ENCODE measurements at regions not wholly inside any gene's neighbourhood (a gene's known extent, or its start where the extent isn't known, plus 50 kb on each side); places are given as distances from the start of the nearest gene placed in this dataset.
A peak's percentile ranks its signal among the peaks of the same experiment; 100 is the strongest.

DNA sequence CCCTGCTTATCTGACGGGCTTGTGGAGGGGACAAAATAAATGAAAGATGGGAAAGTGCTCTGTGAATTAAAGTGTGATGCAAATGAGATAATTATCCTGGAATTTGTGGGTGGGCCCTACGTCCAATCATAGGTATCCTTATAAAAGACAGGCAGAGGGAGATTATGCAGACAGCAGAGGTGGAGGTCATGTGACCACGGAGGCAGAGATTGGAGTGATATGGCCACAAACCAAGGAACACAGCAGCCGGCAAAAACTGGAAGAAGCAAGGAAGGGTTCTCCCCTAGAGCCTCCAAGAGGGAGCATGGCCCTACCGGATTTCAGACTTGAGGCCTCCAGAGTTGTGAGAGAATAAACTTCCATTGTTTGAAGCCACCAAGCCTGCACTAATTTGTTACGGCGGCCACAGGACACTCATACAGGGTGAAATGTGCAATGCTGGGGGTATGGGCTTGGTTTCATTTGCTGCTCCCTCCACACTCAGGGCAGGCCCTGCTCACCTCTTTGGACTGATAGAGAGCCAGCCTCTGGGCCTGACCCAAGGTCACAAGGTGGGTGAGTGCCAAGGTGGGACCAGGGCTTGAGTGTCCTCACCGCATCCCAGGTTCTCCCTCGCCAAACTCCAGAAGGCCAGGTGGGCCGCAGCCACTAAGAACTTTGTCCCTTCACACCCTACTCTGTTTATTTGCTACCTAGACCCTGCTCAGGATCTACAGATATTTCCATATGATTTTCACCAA is 149.6 kb upstream of the TNRC6C start:
- no peak for ATAC-seq
- H3K9ac ChIP-seq (ENCODE audit: insufficient read depth, low read depth, low read length): no peak overlapping the region
- no peak overlapping the region for H3K4me2 ChIP-seq (ENCODE audit: low read depth, low read length)
- TF ChIP-seq ZNF747 (CRISPR knock-in tag; IDR thresholded peaks at IDR 0.05; ENCODE audit: borderline replicate concordance): no peak
- TF ChIP-seq PCBP1 (IDR thresholded peaks at IDR 0.05; ENCODE audit: borderline replicate concordance, low read depth, low read length): no peak
- TF ChIP-seq, protein P1, sequence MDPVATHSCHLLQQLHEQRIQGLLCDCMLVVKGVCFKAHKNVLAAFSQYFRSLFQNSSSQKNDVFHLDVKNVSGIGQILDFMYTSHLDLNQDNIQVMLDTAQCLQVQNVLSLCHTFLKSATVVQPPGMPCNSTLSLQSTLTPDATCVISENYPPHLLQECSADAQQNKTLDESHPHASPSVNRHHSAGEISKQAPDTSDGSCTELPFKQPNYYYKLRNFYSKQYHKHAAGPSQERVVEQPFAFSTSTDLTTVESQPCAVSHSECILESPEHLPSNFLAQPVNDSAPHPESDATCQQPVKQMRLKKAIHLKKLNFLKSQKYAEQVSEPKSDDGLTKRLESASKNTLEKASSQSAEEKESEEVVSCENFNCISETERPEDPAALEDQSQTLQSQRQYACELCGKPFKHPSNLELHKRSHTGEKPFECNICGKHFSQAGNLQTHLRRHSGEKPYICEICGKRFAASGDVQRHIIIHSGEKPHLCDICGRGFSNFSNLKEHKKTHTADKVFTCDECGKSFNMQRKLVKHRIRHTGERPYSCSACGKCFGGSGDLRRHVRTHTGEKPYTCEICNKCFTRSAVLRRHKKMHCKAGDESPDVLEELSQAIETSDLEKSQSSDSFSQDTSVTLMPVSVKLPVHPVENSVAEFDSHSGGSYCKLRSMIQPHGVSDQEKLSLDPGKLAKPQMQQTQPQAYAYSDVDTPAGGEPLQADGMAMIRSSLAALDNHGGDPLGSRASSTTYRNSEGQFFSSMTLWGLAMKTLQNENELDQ (CRISPR knock-in tag; IDR thresholded peaks at IDR 0.05; ENCODE audit: borderline replicate concordance): no peak
- TF ChIP-seq ZNF12 (CRISPR knock-in tag; IDR thresholded peaks at IDR 0.05): peak; percentile 23; the same call in 1 of the 2 replicates
- no peak for TF ChIP-seq ESRRA (CRISPR knock-in tag; IDR thresholded peaks at IDR 0.05; ENCODE audit: low read depth)
- TF ChIP-seq ZNF513 (CRISPR knock-in tag; conservative IDR thresholded peaks at IDR 0.05): no peak
- no peak for TF ChIP-seq CBX2 (IDR thresholded peaks at IDR 0.05; ENCODE audit: low read depth, low read length)
- TF ChIP-seq CBX2 (CRISPR knock-in tag; IDR thresholded peaks at IDR 0.05; ENCODE audit: low read depth): no peak
- ChIA-PET CTCF (ENCODE audit: low intra/inter-chr PET ratio, low total read pairs) (no interaction called here), POLR2A (no interaction called here)
- FAIRE-seq: no peak
- no peak overlapping the region for H3K4me3 ChIP-seq (replicated peaks in 1 of 3; ENCODE audit: insufficient read depth in 1 of 3, low read depth in 2 of 3, low read length in 3 of 3)
- intact Hi-C loops (cut with micrococcal nuclease; ENCODE audit: unreplicated experiment) (no loop called here), in situ Hi-C loops (cut with HindIII; ENCODE audit: extremely low pct_ligation_motif_present, low pct_unique_long_range_greater_than_20kb) (no loop called here)
- H3K27me3 ChIP-seq (ENCODE audit: control insufficient read depth in 1 of 2, insufficient read depth in 2 of 2, low read length in 2 of 2): peaks cover 6 to 52% of the 10 kb centered on the region in 2 experiments; a peak in 4 of 5 replicates
- BruUV-seq (replicated peaks): no TSS peak
- no peaks in the 10 kb centered on the region for H3K36me3 ChIP-seq (replicated peaks in 1 of 2; ENCODE audit: control insufficient read depth in 1 of 2, insufficient read depth in 2 of 2, low read length in 2 of 2)
- no peaks in the 10 kb centered on the region for H3K9me3 ChIP-seq (ENCODE audit: low read length)
- WGBS (ENCODE audit: low lambda C conversion rate): 19% methylated on average over 10 of the region's 10 CpGs
- no peak overlapping the region for H2AFZ ChIP-seq (ENCODE audit: low read length)
- H4K20me1 ChIP-seq (ENCODE audit: insufficient read depth, low read length): no peaks in the 10 kb centered on the region
- no peak for DNase-seq (ENCODE audit: low spot score)
- no peaks in the 10 kb centered on the region for H3K79me2 ChIP-seq (ENCODE audit: insufficient read depth, low read length)
- no peaks in the 10 kb centered on the region for H3K4me1 ChIP-seq (ENCODE audit: insufficient read depth, low read length)
- H3K27ac ChIP-seq (ENCODE audit: extremely low read length, insufficient read depth, low read length): no peak overlapping the region

All from HepG2 (cell line).